Activated T-cell treated with anti-CD3 and anti-CD28 coated beads, Interleukin-2, amount 50 U/mL, for 48 hours (primary cell): ENCODE measurements at regions not wholly inside any gene's neighbourhood (a gene's known extent, or its start where the extent isn't known, plus 50 kb on each side); places are given as distances from the start of the nearest gene placed in this dataset.

Experiments
- DNase-seq, 2 experiments: peaks; one replicate each; pipeline ENCODE4 v3.0.0-alpha.2; 2020

- no peak for DNase-seq
Measured at GRCh38 chr2:220309215-220309614, 681.8 kb downstream of the SLC4A3 start.

- DNase-seq: no peak
Measured at GRCh38 chr2:220310451-220310861, 683.0 kb downstream of the SLC4A3 start.

DNA sequence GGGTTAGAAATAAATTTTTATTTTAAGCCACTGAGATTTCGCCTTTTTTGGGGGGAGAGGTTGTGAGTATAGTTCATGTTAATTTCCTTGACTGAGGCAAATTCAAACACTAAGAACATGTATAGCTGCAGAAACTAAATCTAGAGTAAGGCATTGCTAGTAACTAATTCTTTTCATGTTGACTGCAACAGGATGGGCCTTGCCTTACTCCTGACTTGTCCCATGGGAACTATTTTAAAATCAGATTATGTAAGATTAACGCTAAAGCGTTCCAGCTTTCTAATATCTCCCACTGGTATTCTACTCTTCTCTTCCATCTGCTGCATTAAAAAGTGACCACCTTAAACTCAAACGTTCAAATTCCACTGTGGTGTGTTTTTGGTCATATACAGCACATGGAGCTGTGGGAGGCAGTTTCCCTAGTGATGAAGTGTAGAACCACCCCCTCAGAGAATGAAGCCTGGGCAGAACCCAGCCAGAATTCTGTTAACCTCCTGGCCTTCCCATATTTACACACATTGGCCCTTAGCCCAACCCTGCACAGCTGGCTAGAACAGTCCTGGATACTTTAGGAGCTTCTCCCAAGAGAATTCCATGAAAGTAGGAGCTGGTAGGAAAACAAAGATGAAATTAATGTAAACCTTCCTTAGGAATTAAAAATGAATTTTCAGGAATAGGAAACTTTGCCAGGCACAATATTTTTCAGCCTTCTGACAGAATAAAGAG, 687.8 kb downstream of the SLC4A3 start:
- no peak for DNase-seq

DNA sequence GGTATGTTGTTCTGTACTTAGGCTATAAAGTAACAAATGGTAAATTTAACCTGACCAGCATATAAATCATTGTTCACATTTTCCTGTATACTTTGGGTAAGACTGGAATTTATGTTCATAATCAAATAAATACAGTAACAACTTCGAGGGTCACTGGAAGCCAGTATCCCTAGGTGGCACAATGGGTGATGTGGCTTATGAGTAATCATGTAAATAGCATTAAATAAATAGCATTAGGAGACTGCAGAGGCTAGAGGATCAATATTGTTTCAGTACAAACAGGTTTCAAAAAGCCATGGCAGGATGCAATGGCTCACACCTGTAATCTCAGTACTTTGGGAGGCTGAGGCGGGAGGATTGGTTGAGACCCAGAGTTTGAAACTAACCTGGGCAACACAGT, 690.6 kb downstream of the SLC4A3 start:
- no peak for DNase-seq

DNA sequence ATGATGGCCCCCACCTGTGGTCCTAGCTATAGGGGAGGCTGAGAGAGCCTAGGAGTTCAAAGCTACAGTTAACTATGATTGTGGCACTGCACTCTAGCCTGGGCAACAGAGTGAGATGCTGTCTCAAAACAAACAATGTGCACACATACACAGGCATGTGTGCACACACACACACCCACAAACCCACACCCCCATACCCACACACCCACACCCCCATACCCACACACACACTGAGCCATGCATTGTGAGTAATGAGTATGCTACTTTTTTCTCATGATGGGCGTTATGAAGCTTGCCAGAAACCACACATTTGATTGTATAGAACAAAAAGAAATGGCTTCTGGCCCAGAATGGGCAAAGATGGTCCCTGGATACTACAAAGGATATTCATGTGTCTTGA, 691.1 kb downstream of the SLC4A3 start:
- no peak for DNase-seq

- DNase-seq: no peak
Measured at GRCh38 chr2:220320326-220320725, 692.9 kb downstream of the SLC4A3 start.

DNA sequence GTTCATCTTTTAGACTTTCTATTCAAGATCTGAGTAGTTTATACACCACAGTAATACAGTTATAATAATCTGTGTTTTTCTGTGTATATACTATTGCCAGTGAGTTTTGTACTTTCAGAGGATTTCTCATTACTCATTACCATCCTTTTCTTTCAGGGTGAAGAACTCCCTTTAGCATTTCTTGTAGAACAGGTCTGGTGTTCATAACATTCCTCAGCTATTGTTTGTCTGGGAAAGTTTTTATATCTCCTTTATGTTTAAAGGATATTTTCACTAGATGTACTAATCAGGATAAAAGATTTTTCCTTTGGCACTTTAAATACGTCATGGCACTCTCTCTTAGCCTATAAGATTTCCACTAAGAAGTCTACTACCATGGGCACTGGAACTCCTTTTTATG, 705.5 kb downstream of the SLC4A3 start:
- DNase-seq: no peak

- no peak for DNase-seq
Measured at GRCh38 chr2:220334210-220334609, 706.8 kb downstream of the SLC4A3 start.

- DNase-seq: no peak
Measured at GRCh38 chr2:220334871-220335590, 707.6 kb downstream of the SLC4A3 start.

GRCh38 chr2:220335591-220335915, 708.1 kb downstream of the SLC4A3 start:
- no peak for DNase-seq

GRCh38 chr2:220336771-220337170, 709.3 kb downstream of the SLC4A3 start:
- DNase-seq: no peak

- no peak for DNase-seq
Measured at GRCh38 chr2:220337611-220338440, 710.4 kb downstream of the SLC4A3 start.

GRCh38 chr2:220341014-220341413, 713.6 kb downstream of the SLC4A3 start:
- DNase-seq: no peak

- no peak for DNase-seq
Measured at GRCh38 chr2:220346919-220347318, 719.5 kb downstream of the SLC4A3 start.

- DNase-seq: no peak
Measured at GRCh38 chr2:220347626-220348025, 720.2 kb downstream of the SLC4A3 start.

- no peak for DNase-seq
Measured at GRCh38 chr2:220348206-220348605, 720.8 kb downstream of the SLC4A3 start.

DNA sequence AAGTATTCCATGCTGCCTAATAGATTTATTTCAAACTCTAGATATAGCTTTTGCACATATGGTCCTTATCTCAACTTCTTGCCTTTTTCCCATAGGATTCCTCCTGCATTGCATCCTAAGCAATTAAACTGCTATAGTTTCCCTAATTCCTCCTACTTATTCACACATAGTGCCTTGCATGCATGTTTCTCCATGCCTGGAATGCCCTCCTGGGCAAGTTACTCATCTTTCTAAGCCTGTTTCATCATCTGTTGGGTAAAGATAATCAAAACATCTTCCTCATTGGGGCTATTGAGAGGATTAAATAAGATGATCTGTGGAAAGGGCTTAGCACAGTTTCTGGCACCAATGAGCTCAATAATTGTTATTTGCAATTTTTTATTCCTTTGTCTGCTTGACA, 726.5 kb downstream of the SLC4A3 start:
- DNase-seq: no peak

- DNase-seq: no peak
Measured at GRCh38 chr2:220356076-220356475, 728.6 kb downstream of the SLC4A3 start.

GRCh38 chr2:220365023-220365422, 737.6 kb downstream of the SLC4A3 start:
- DNase-seq: no peak

DNA sequence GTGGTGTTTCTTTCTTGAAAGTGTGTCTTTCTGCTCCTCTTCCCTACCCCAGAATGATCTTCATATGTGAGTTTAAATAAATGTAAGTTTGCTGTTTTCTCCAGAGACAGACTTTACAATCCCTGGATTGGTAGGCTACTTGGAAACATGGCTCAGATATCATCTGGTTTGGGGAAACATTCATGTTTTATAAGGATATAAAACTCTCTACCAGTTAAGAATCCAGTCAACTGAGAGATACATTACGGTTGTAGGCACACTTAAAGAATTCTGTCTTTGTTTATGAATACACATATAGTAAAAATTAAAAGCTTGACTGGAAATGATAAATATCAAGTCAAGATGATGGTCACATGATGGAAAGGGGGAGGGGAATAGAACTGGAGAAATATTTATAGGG, 739.3 kb downstream of the SLC4A3 start:
- no peak for DNase-seq

- no peak for DNase-seq
Measured at GRCh38 chr2:220370764-220371163, 743.3 kb downstream of the SLC4A3 start.

GRCh38 chr2:220371211-220371610, 743.8 kb downstream of the SLC4A3 start:
- no peak for DNase-seq

GRCh38 chr2:220373878-220374277, 746.4 kb downstream of the SLC4A3 start:
- no peak for DNase-seq

DNA sequence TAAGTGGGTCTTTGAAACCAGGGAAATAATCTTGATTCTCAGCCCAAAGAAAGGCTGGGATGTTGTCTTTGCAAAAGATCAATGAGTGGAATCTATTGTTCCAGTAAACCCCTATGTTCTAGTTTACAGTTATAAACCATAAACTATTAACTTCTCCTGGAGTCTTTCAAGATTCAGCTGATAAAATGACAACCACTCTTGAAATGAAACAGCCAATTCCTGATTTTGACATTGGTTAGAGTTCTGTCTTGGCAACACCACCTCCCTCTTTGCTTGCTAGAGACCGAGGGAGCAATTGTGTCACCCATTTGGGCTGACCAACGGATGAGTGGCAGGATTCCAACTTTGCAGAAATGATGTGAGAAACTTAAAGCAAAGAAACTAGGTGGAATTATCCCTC, 746.9 kb downstream of the SLC4A3 start:
- DNase-seq: no peak
